Mucosa of stomach (tissue), 1 donor: ENCODE measurements at regions not wholly inside any gene's neighbourhood (a gene's known extent, or its start where the extent isn't known, plus 50 kb on each side); places are given as distances from the start of the nearest gene placed in this dataset.

Experiments used
- H3K27me3 ChIP-seq: one replicate; pipeline ENCODE4 v1.7.0; 2013; ENCODE audit warnings: mild to moderate bottlenecking, low read length; ENCODE audit not compliant: control insufficient read depth, insufficient read depth
- H3K36me3 ChIP-seq: one replicate; pipeline ENCODE4 v1.7.0; 2013; ENCODE audit warnings: low read length; ENCODE audit not compliant: control insufficient read depth, insufficient read depth
- H3K4me1 ChIP-seq: one replicate; pipeline ENCODE4 v1.7.0; 2013; ENCODE audit warnings: mild to moderate bottlenecking, low read length; ENCODE audit not compliant: control insufficient read depth, insufficient read depth
- H3K4me3 ChIP-seq: one replicate; pipeline ENCODE4 v1.7.0; 2013; ENCODE audit warnings: low read length
- H3K9ac ChIP-seq: one replicate; pipeline ENCODE4 v1.7.0; 2013; ENCODE audit warnings: mild to moderate bottlenecking, low read length, moderate library complexity
- H3K9me3 ChIP-seq: one replicate; pipeline ENCODE4 v1.7.0; 2013; ENCODE audit warnings: mild to moderate bottlenecking, low read length, moderate library complexity; ENCODE audit not compliant: control insufficient read depth
- donor health status: Pancreatic carcinoma.

DNA sequence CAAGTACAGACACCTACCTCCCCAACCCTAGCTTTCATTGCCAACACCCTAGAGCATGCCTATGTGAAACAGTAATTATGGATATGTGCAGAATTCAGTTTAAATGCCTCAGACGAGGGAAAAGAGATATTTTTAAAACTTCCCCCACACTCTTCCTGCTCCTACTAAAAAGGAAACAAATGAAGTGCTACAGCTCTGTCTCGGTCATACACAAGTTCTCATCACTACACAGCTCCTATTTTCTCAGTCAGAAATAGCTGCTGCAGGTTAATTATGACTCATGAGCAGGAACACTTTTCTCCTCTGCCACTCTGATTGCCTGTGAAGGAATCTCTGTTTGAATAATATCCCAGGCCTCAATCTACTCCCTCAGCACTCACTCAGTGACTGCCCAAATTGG is 703.6 kb upstream of the FLRT2 start:
- Histone ChIP-seq H3K4me1 (no peaks in the 10 kb centered on the region), H3K9me3 (no peaks in the 10 kb centered on the region), H3K27me3 (no peaks in the 10 kb centered on the region), H3K4me3 (no peak overlapping the region), H3K36me3 (no peaks in the 10 kb centered on the region), H3K9ac (no peak overlapping the region)

DNA sequence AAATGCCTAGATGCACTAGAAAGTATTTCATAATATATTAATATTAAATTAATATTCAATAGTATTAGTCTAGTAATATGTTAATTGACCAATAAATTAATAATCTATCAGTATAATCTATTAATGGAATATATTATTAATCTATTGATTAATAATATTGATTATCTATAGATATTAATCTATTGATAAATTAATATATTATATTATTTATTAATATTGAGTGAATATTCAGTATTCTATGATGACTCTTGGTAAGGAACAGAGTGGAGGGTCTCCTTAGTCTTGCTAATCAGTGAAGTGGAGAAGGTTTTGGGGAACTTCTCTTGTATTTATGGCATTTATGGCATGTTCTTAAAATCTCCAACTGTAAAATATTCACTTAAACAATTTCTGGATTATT is 679.3 kb upstream of the FLRT2 start:
- H3K36me3 ChIP-seq = no peaks in the 10 kb centered on the region
- H3K4me3 ChIP-seq = no peak overlapping the region
- H3K4me1 ChIP-seq = no peaks in the 10 kb centered on the region
- no peaks in the 10 kb centered on the region for H3K9me3 ChIP-seq
- no peaks in the 10 kb centered on the region for H3K27me3 ChIP-seq
- H3K9ac ChIP-seq = no peak overlapping the region

DNA sequence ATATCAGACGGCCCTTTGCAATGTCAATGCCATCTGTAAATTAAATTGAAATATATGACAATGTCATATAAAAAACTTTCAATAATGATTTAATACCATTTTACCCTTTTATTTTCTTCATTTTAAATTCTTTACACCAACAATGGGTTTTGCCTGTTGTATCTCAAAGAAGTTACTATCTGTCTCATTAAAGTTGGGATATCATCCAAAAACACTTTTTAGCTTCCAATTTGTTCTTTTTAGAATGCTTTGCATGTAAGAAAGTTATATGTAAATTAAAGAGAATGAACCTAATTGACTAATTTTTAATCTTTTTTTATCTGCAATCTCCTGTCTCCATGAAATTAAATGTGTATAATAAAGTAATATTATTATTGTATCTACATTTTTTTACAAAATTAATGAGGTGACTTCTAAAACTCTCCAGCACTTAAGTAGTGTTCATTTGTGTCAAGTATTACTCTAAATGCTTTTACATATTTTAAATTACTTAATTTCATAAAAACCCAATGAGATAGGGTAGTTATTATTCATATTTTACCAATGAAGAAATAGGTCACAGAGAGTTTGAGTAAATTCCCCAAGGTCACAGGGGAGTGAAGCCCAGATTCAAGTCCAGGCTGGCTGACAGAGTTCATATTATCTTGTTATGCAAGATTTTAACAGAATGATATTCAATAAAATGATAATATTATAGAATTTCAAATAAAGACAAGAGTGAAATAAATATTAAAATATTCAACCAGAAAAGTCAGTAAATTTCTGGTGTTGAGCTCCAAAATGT is 673.0 kb upstream of the FLRT2 start:
- Histone ChIP-seq H3K9me3 (no peaks in the 10 kb centered on the region), H3K27me3 (no peaks in the 10 kb centered on the region), H3K36me3 (no peaks in the 10 kb centered on the region), H3K9ac (no peak overlapping the region), H3K4me3 (no peak overlapping the region), H3K4me1 (no peaks in the 10 kb centered on the region)

DNA sequence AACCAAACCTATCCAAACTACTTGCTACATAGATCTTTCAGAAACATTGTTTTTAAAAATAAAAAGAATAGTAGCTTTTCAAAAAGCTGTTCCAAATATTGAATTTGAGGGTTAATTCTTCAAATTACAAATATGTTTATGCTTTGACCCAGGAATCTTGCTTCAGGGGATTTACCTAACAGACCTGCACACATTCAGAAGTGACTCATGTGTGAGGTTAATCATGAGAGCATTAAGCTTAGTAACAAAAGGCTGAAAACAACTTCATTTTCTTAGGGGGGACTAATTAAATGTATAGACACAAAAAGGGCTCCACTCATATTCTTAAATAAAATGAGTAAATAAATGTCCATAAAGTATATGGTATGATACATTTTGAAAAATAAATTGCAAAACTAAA is 672.4 kb upstream of the FLRT2 start:
- Histone ChIP-seq H3K4me3 (no peak overlapping the region), H3K4me1 (no peaks in the 10 kb centered on the region), H3K9ac (no peak overlapping the region), H3K36me3 (no peaks in the 10 kb centered on the region), H3K9me3 (no peaks in the 10 kb centered on the region), H3K27me3 (no peaks in the 10 kb centered on the region)

DNA sequence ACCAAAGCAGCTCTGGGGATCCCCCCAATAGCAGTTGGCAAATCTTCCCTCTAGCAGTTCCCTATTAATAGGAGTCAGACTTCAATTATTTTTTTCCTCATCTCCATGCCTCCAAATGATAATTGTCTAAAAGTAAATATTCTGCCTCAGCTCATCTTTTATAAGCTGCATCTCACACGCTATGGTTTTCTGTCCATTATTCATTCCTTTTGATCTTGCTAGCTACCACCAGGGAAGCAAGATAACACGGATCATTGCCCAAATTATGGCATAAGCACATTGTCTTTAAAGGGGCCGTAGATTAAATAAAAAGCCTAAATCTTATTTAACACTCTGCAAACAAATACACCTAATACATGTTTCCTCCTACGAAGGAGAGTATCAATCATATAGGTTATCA is 670.8 kb upstream of the FLRT2 start:
- Histone ChIP-seq H3K27me3 (no peaks in the 10 kb centered on the region), H3K9ac (no peak overlapping the region), H3K4me3 (no peak overlapping the region), H3K36me3 (no peaks in the 10 kb centered on the region), H3K4me1 (no peaks in the 10 kb centered on the region), H3K9me3 (no peaks in the 10 kb centered on the region)

DNA sequence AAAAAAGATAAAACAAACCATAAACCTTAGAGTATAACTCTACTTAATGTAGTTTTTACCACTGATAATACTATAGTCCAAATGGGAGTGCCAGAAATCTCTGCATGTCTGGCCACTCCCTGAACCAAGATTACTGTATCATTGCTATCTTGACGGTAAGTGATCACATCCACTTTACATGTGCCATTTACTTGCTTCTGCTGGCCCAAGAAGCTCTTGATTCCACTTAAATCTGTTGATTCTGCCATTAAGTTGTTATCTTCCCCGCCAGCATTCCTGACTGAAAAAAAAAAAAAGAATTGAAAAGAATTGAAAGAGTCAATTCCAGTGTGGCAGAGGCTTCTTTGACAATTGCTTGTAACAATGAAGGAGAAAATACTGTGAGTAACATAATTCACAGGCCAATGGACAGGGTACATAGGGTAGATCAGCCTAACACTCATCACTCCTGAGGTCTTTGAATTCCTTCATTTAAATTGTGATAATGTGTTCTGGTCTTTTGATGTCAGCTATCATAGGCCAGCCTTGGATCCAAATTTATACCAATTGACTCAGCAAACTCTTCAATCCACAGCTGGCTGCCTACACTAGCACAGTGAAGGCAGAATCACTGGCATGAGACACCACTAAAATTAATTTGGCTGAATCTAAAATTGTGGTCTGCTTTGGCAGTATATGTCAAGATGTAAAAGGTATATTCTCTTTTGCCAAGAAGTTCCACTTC is 665.2 kb upstream of the FLRT2 start:
- Histone ChIP-seq H3K36me3 (no peaks in the 10 kb centered on the region), H3K9me3 (no peaks in the 10 kb centered on the region), H3K27me3 (no peaks in the 10 kb centered on the region)

DNA sequence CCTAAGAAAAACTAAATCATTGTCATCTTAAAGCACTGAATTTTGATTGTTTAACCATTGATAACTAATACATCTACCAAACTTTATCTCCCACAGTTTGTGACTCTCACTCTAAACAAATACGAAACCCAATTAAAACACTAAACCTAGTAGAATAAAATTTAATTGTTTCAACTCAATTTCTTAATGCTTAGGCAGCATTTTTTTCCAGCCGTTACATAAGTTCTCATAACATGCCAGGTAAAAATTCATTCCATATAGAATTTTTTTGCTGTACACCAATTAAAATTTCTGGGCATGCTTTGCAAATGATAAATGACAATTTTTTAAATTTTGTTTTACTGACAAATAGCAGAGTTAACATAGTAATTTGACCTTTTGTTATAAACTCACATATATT is 658.2 kb upstream of the FLRT2 start:
- Histone ChIP-seq H3K27me3 (no peaks in the 10 kb centered on the region), H3K9me3 (no peaks in the 10 kb centered on the region), H3K9ac (no peak overlapping the region), H3K4me1 (no peaks in the 10 kb centered on the region), H3K36me3 (no peaks in the 10 kb centered on the region), H3K4me3 (no peak overlapping the region)

More for the DNA sequence above, 665.2 kb upstream of the FLRT2 start:
- H3K4me3 ChIP-seq = no peak overlapping the region
- H3K4me1 ChIP-seq = no peaks in the 10 kb centered on the region
- H3K9ac ChIP-seq = no peak overlapping the region

DNA sequence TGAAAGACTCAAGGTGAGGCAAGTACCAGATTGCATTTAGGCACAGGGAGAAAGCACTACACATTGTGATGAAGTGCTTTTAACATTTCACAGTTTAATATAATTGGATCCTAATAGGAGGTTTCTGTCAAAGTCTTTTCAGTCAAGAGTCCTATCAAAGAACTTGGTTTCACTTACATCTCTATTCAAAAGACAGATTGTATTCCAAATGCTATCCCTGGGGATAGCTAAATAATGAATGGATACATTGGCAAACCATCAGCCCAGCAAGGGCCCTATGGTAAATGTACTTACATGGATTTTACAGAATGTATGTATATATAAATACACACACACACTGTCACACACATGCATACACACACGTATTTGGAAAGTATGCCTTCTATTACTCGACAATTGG is 655.5 kb upstream of the FLRT2 start:
- no peaks in the 10 kb centered on the region for H3K9me3 ChIP-seq
- no peak overlapping the region for H3K4me3 ChIP-seq
- no peaks in the 10 kb centered on the region for H3K4me1 ChIP-seq
- no peaks in the 10 kb centered on the region for H3K27me3 ChIP-seq
- no peaks in the 10 kb centered on the region for H3K36me3 ChIP-seq
- H3K9ac ChIP-seq = no peak overlapping the region

DNA sequence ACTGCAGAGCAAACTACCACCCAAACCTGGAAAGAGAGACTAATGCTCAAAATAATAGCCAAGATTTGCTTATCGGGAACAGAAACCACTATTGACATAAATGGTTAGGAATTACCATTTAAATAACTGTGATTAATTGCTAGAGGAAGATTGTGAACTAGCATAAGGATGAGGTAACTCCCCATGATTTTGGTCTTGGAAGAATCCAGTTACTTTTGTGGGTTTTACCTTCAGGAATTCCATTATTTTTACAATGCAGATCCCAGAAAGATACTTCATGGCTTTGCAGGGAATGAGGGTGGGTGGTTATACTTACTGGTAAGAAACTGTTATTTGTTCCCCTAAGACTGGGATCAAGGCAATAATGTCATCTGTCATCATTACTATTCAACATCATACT is 652.9 kb upstream of the FLRT2 start:
- H3K9ac ChIP-seq = no peak overlapping the region
- H3K4me1 ChIP-seq = no peaks in the 10 kb centered on the region
- H3K9me3 ChIP-seq = no peaks in the 10 kb centered on the region
- H3K4me3 ChIP-seq = no peak overlapping the region
- no peaks in the 10 kb centered on the region for H3K27me3 ChIP-seq
- no peaks in the 10 kb centered on the region for H3K36me3 ChIP-seq

DNA sequence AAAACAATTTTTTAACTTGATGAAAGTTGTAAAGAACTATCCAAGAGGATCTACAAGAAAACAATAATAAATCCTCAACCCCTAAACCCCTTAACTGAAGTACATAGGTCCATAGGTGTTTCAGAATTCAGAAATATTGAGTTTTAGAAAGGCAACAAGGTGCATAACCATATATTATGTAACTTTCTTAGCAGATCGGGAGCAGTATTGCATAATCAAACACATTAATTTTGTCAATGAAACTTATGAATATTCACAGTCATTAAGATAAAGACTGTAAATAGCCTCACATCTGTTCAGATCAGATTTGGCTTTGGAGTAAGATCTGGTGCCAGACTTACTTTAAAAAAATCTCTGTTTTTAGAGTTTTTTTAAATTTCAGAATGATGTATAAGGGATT is 647.1 kb upstream of the FLRT2 start:
- no peaks in the 10 kb centered on the region for H3K9me3 ChIP-seq
- no peaks in the 10 kb centered on the region for H3K4me1 ChIP-seq
- H3K36me3 ChIP-seq = no peaks in the 10 kb centered on the region
- no peak overlapping the region for H3K9ac ChIP-seq
- no peaks in the 10 kb centered on the region for H3K27me3 ChIP-seq
- H3K4me3 ChIP-seq = no peak overlapping the region

DNA sequence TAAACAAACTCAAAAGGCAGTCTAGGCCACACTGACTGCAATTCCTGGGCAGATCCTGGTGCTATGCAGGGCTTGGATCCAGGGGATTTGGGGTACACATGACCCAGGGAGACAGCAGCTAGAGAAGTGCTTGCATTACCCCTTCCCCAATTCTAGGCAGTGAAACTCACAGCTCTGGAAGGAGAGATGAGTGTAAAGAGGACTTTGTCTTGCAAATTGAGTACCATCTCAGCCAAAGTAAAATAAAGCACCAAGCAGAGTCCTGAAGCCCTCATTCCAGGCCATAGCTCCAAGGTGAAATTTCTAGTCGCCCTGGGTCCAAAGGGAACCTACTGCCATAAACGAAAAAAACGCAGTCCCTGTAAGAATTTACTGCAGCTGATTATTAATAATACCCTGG is 644.9 kb upstream of the FLRT2 start:
- Histone ChIP-seq H3K4me3 (no peak overlapping the region), H3K9me3 (no peaks in the 10 kb centered on the region), H3K9ac (no peak overlapping the region), H3K36me3 (no peaks in the 10 kb centered on the region), H3K4me1 (no peaks in the 10 kb centered on the region), H3K27me3 (no peaks in the 10 kb centered on the region)

DNA sequence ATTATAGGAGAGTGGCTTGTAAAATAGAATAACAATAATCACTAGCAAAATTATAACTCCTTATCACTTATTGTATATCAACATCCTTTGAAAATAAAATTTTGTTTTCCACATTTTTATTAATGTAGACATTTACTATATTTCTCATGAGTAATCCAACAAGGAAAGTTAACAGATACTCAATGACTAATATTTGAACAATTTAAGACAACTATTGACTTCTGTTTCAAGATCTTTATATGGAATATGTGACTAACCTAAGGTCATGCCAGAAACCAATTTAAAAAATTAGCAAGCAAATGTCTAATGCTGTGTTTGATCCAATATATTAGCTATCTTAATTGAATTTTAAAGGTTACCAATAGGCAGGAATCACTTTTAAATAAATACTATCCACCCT is 638.5 kb upstream of the FLRT2 start:
- Histone ChIP-seq H3K4me1 (no peaks in the 10 kb centered on the region), H3K4me3 (no peak overlapping the region), H3K36me3 (no peaks in the 10 kb centered on the region), H3K9ac (no peak overlapping the region), H3K9me3 (no peaks in the 10 kb centered on the region), H3K27me3 (no peaks in the 10 kb centered on the region)
